HG03342 (cell line): ENCODE measurements at regions not wholly inside any gene's neighbourhood (a gene's known extent, or its start where the extent isn't known, plus 50 kb on each side); places are given as distances from the start of the nearest gene placed in this dataset.

Source experiments
- ATAC-seq: cut with Tn5 transposase; IDR thresholded peaks from one replicate; pipeline ENCODE4 v1.9.1; 2021; ENCODE audit warnings: mild to moderate bottlenecking, moderate library complexity; ENCODE audit not compliant: unreplicated experiment

DNA sequence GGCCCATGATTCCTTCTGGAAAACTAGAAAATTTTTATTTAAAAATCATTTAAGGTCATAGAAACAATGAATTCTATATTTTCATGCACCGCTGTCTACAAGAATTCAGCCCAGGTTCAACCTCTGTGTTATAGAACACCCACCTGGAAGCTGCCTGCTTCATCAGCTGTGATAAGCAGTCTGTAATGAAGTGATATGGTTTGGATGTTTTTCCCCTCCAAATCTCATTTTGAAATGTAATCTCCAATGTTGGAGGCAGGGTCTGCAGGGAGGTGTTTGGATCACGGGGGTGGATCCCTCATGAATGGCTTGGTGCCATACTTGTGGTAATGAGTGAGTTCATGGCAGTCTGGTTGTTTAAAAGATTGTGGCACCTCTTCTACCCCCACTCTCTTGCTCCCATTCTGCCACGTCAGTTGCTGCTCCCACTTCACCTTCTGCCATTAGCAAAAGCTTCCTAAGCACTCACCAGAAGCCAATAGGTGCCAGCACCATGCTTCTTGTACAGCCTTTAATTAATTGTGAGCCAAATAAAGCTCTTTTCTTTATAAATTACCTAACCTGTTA is 55.6 kb downstream of the MRPL32 start:
- ATAC-seq = no peak

DNA sequence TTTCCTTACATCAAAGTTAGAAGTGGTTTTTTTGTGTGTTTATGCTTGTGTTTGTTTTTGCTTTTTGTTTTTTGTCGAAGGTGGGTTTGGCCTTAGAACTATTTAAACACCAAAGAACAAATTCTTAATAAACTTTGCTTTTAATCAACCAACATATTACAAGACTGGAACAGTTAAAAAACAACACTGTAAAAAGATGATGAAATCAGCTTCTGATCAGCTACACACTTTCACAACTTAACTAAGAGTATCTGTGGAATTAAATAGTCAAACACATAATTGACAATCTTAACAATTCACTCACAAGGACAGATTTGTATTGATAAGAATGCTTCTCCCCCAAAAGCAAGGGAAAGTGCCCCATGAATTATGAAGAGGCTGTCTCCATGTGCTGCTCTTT is 58.8 kb downstream of the MRPL32 start:
- no peak for ATAC-seq

DNA sequence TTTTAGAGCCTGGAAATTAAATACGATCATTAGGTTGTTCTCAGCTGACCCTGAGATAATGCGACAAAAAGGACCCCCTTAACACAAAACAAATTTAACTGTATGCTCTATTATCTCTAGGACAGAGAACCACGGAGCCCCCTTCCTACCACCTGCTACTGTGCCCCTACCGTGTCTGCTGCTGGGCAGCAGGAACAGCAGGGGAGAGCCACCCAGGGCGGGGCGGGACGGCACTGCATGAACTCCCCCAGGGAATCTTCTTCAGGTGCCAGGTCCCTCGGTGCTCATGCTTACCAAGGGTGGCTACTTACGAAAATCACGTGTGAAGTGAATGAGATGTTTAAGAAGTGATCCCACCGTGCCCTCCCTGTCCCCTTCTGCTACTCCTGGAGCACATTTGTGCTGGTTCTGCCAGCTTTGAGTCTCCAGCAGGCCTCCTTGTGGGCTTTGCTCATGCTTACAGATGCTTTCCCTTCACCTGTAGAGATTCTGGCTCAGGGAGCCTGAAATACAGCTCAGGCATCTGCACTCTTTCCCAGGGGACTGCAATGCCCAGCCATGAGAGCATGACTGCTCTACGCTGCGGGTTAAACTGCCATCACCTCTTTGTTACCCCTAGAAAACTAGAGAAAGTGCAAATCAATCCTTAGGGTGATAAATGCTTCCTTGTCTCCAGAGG is 59.9 kb downstream of the MRPL32 start:
- ATAC-seq = no peak

GRCh38 chr7:42993038-42993437 is 60.9 kb downstream of the MRPL32 start:
- ATAC-seq = no peak

DNA sequence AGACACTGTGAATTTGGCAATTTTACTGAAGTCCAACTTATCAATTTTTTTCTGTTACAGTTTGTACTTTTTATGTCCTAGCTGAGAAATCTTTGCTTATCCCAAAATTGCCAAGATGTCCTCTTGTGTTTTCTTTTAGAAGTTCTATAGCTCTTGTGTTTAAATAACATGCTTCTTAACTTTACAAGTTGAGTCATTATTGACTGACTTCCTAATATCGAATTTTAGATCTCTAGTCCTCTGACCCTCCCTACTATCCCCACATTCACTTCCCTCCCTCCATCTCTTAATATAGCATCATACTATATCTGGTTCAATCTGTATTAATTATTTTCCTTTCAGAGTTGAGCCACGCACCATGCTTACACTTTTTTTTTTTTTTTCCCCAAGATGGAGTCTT is 61.9 kb downstream of the MRPL32 start:
- no peak for ATAC-seq

- ATAC-seq = no peak
These were observed 65.4 kb downstream of the MRPL32 start for GRCh38 chr7:42997611-42998010.

DNA sequence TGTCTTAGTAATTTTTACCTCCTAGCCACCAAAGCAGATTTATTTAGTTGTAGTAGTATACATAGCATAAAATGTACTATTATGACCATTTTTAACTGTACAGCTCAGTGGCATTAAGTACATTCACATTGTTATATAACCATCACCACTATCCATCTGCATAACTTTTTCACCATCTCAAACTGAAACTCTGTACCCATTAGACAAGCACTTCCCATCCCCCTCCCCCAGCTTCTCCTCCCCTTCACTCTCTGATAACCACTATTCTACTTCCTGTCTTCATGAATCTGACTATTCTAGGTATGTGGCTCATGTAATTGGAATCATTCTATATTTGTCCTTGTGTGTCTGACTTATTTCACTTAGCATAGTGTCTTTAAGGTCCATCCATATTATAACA is 71.9 kb downstream of the MRPL32 start:
- ATAC-seq = no peak

DNA sequence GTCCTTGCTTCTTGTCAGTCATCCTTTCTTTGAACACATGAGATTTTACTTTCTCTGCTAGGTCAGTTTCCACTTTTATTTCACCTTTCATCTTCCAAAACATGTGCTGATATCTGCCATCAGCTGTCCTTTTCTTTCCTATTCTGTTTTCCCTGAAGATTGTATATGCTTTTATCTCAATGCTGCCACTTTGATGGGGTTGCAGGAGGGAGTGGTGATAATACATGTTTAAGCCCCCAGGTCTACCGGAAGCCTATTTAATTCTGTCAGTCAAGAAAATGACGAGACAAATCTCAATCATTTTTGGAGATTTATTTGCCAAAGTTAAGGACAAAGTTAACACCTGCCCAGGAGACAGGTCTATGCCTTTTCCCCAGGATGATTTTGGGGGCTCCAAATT is 73.8 kb downstream of the MRPL32 start:
- no peak for ATAC-seq

GRCh38 chr7:43010061-43010460 is 77.9 kb downstream of the MRPL32 start:
- ATAC-seq = no peak

DNA sequence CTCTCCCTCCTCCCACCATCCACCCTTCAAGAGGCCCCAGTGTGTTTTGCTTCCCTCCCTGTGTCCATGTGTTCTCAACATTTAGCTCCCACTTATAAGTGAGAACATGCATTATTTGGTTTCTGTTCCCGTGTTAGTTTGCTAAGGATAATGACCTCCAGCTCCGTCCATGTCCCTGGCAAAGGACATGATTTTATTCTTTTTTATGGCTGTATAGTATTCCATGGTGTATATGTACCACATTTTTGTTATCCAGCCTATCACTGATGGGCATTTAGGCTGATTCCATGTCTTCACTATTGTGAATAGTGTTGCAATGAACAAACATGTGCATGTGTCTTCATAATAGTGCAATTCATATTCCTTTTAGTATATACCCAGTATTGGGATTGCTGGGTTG is 79.7 kb downstream of the MRPL32 start:
- no peak for ATAC-seq

- ATAC-seq = no peak
These were observed 82.2 kb downstream of the MRPL32 start for GRCh38 chr7:43014406-43014805.

DNA sequence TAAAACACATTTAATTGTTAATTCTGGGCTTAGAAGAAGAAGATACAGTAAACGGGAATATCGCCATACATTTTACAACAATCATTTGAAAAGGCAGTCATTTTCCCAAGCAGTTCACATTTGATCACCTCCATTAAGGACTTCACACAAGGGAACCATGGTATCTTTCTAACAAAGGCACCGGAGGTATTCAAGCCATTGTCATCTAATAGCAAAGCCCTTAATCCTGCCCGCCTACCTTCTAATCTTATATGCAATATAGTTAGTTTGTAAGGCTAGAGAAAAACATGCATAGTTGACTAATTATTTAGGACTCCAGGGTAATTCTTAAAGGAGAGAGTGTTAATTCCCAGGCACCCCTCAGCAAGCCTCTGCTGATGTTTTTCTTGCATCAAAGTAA is 83.1 kb downstream of the MRPL32 start:
- no peak for ATAC-seq

- ATAC-seq = no peak
These were observed 86.3 kb downstream of the MRPL32 start for GRCh38 chr7:43018446-43018845.

DNA sequence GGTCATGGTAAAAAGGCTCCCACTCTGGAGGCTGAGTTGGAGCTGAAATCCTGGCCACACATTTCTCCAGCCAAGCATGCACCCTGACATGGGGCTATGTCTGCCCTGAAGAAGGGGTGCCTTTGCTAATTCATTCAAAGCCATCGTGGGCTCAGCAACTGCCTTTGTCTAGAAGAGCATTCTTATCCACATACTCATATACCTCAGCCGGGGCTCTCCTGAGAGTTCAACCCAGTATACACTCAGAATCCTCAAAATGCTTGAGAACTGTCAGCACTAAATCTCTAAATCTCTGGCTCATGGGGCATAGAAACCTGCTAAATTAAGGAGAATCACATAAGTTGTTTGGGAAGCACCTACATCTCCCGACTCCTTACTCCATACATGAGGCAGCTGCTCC is 89.3 kb downstream of the MRPL32 start:
- no peak for ATAC-seq

DNA sequence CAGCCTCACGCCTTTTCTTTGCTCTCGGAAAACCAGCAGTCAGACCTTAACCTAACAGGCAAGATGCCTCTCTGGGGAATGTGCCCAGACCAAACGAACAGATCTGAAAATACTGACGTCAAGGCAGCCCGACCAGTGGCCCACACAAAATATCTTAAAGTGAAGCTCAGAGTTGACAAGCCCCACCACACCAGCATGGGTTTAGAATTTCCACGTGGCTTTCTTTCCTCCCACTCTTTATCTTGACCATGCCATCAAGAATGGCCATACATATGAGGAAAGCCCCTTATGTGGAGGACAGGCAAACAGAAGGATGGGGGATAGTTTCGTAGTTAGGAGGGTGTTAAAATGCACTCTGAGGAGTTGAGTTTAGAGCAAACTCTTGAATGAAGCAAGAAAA is 89.8 kb downstream of the MRPL32 start:
- no peak for ATAC-seq

DNA sequence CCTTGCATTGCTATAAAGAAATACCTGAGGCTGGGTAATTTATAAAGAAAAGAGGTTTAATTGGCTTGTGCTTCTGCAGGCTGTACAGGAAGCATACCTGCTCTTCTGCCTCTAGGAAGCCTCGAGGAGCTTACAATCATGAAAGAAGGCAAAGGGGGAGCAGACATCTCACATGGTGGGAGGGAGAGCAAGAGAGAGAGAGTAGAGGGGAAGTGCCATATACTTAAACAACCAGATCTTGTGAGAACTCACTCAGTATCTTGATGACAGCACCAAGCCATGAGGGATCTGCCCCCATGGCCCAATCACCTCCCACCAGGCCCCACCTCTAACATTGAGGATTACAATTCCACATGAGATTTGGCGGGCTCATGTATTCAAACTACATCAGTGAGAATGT is 79.1 kb upstream of the HECW1 start:
- no peak for ATAC-seq

DNA sequence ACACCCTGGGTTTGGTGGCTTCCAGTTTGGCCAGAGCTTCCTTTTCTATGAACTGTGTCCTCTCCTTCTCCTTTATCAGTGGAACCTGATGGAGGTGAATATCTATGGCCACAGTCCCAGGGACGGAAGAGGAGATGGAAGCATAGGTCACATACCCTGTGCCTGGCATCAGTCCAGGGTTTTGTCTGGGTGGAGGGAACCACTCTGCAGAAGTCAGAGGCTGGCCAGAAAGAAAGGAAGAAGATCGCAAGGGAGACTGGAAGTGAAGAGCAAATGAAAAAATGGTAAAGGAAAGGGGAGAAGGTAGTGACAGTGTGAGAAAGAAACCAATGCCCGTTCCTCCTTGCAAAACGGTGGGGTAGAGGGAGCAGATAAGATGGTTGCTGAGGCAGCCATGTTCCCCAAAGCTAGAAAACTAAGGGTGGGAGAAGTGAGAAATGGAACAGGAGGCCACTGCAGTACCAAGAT is 77.9 kb upstream of the HECW1 start:
- no peak for ATAC-seq

DNA sequence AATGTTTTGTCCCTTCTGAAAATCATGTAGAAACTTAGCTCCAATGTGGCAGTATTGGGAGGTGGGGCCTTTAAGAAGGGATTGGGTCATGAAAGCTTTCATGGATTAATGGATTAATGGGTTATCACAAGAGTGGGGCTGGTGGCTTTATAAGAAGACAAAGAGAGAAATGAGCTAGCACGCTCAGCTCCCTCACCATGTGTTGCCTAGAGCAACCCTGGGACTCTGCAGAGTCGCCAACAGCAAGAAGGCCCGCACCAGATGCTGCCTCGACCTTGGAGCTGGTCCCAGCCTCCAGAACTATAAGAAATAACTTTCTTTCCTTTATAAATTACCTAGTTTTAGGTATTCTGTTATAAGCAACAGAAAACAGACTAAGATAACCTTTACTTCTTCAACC is 74.9 kb upstream of the HECW1 start:
- ATAC-seq = no peak

DNA sequence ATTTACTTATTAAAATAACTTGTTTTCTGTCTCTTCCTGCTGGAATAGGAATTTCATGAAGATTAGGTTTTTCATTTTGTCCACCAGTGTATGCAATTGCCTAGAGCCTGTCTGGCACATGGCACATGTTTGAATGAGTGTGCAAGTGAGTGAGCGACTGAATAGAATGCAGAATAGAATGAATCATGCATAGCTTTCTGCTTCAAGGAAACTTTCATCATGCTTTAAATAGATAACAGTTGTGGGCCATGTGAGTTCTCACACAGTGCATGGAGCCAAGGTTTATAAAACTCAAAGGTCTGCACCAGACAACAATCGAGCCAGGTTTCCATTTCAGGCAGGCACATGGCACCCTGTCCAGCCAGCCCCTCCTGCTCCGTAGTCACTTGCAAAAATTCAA is 74.2 kb upstream of the HECW1 start:
- ATAC-seq = no peak

DNA sequence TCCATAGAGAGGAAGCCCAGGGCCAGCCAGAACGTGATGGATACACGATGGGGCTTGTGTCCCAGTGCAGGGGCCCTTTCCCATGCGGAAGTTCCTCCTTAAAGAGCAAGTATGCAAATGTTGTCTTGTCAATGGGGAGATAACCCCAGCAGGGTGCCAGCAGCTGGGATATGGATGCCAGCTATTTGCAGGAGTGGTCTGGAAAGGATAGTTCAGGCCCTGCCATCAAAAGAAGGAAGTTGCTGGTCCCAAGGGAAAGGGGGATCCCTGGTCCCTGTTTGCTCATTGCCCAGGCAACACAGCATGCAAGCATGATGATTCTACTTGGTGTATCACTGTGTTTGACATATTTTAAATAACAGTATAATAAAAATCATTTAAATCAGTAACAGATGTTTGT is 73.1 kb upstream of the HECW1 start:
- ATAC-seq = no peak

DNA sequence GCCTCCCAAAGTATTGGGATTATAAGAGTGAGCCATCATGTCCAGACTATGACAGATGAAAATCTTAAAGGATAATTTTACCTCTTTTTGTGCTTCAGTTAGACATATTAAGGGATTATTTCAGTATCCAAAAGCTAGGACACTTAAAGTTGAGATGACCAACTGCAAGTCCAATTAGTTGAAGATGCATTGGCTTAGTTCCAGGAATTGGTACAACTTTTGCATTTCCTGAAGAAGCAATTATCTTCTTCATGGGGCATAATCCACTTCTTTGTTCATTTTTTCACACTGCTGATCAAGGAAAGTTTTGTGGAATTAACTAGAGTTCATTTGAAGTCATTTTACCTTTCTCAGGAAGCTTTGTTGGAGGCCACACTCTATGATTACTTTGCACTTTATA is 72.0 kb upstream of the HECW1 start:
- no peak for ATAC-seq

DNA sequence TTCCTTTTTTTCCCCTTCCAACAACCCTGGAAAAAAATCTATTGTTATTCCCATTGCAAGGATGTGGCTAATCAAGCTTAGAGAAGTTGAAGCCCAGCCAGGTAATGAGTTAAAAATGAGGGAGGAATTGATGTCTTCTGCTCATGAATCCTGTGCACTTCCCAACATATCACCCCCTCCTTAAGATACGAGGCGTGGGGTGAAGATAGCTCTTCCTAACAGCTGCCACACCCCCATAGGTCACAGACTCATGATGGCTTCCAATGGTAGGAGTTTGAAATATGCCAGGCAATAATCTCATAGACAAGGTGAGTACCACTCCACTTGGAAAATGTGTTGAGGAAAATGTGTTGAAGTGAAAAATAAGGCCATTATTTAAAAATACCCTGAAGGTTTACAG is 71.3 kb upstream of the HECW1 start:
- no peak for ATAC-seq

GRCh38 chr7:43041724-43042123 is 70.7 kb upstream of the HECW1 start:
- no peak for ATAC-seq
